ENCODE measurements at regions not wholly inside any gene's neighbourhood (a gene's known extent, or its start where the extent isn't known, plus 50 kb on each side); places are given as distances from the start of the nearest gene placed in this dataset.

GRCh38 chr11:104546501-104546900 is 351.8 kb downstream of the CASP12 start:
- no peak for DNase-seq (ENCODE audit: low spot score in 2 of 2)
- no peaks in the 10 kb centered on the region for H3K9me3 Mint-ChIP-seq
- no peaks in the 10 kb centered on the region for H3K36me3 Mint-ChIP-seq (ENCODE audit: insufficient read depth)
- H3K4me3 Mint-ChIP-seq, result no peak overlapping the region
- no peak overlapping the region for H3K27ac Mint-ChIP-seq (ENCODE audit: low read depth)
- ATAC-seq (replicated peaks; ENCODE audit: extremely low read depth, poor library complexity, severe bottlenecking), result no peak
- no peaks in the 10 kb centered on the region for H3K27me3 Mint-ChIP-seq
- no peaks in the 10 kb centered on the region for H3K4me1 Mint-ChIP-seq

DNA sequence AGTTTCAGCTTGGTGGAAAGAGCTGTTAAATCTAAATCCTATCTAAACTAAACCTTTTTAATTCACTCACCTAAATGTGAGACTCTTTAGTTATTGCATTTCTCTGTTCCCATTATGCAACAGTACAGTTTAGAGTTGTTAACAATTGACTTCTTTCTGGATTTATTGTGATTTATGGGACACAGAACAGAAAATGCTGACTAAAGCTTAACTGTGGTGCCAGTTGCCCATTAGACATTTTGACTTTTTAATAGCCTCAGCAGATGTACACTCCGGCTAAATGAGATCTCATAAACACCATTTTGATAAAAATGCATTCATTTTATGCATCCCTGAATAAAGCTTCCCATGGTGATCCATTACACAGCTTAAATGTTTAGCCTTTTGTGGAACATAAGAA is 356.6 kb downstream of the CASP12 start:
- ATAC-seq (replicated peaks; ENCODE audit: extremely low read depth, poor library complexity, severe bottlenecking), result no peak
- Mint-ChIP-seq H3K27me3 (no peaks in the 10 kb centered on the region), H3K27ac (ENCODE audit: low read depth) (no peak overlapping the region), H3K4me1 (no peaks in the 10 kb centered on the region), H3K36me3 (ENCODE audit: insufficient read depth) (no peaks in the 10 kb centered on the region), H3K4me3 (no peak overlapping the region), H3K9me3 (no peaks in the 10 kb centered on the region)
- DNase-seq (ENCODE audit: low spot score in 2 of 2), result no peak

DNA sequence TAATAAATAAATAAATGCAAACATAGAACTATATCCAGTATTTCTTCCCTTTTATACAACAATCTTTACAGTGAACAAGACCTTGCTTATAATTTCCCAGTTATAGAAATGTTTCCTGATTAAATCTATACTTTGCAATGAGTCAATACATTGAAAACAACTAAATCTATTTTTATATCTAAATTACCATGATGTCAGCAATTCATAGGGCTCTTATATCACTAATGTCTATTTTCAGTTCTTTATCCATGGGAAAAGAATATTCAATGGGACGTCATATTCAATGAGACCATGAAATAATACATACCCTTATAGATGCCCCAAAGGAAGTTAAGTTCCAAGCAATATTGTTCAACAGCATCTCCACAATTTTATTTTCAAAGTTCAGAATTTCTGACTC is 359.9 kb downstream of the CASP12 start:
- H3K9me3 Mint-ChIP-seq, result no peaks in the 10 kb centered on the region
- H3K4me3 Mint-ChIP-seq, result no peak overlapping the region
- DNase-seq (ENCODE audit: low spot score in 2 of 2) (no peak), ATAC-seq (replicated peaks; ENCODE audit: extremely low read depth, poor library complexity, severe bottlenecking) (no peak)
- H3K27ac Mint-ChIP-seq (ENCODE audit: low read depth), result no peak overlapping the region
- no peaks in the 10 kb centered on the region for H3K4me1 Mint-ChIP-seq
- no peaks in the 10 kb centered on the region for H3K27me3 Mint-ChIP-seq
- peaks cover 2% of the 10 kb centered on the region for H3K36me3 Mint-ChIP-seq (ENCODE audit: insufficient read depth)

- Mint-ChIP-seq H3K4me3 (no peak overlapping the region), H3K36me3 (ENCODE audit: insufficient read depth) (peaks cover 5% of the 10 kb centered on the region), H3K27me3 (no peaks in the 10 kb centered on the region), H3K9me3 (no peaks in the 10 kb centered on the region), H3K4me1 (no peaks in the 10 kb centered on the region), H3K27ac (ENCODE audit: low read depth) (no peak overlapping the region)
- no peak for DNase-seq (ENCODE audit: low spot score in 2 of 2)
- no peak for ATAC-seq (replicated peaks; ENCODE audit: extremely low read depth, poor library complexity, severe bottlenecking)
These were observed 364.0 kb downstream of the CASP12 start for GRCh38 chr11:104534278-104534677.

GRCh38 chr11:104531894-104532293 is 366.4 kb downstream of the CASP12 start:
- H3K27ac Mint-ChIP-seq (ENCODE audit: low read depth), result no peak overlapping the region

DNA sequence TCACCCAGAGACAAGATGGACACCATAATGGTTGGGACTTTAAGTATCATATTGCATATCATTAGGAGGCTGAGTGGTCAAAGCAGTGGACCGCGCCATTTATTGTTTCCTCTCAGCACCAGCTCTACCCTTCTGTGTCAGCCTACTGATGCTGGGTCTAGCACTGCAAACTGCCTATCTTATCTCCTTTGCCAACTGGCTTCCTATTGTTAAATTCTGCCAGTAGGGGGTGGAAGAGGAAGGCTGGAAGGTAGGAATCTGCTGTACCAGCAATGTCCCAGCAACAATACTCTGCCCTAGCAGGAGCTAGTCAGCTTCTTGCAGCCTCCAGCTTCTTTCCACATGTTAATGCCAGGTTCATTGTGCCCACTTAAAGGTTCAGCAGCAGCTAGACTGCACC is 367.1 kb upstream of the PDGFD start:
- Mint-ChIP-seq H3K4me1 (no peaks in the 10 kb centered on the region), H3K27me3 (no peaks in the 10 kb centered on the region), H3K36me3 (ENCODE audit: insufficient read depth) (peaks cover 5% of the 10 kb centered on the region), H3K27ac (ENCODE audit: low read depth) (no peak overlapping the region), H3K9me3 (no peaks in the 10 kb centered on the region), H3K4me3 (no peak overlapping the region)
- DNase-seq (ENCODE audit: low spot score in 2 of 2) (no peak), ATAC-seq (replicated peaks; ENCODE audit: extremely low read depth, poor library complexity, severe bottlenecking) (no peak)

More at GRCh38 chr11:104531894-104532293, 366.4 kb downstream of the CASP12 start:
- no peak for ATAC-seq (replicated peaks; ENCODE audit: extremely low read depth, poor library complexity, severe bottlenecking)
- Mint-ChIP-seq H3K36me3 (ENCODE audit: insufficient read depth) (peaks cover 5% of the 10 kb centered on the region), H3K9me3 (no peaks in the 10 kb centered on the region), H3K4me3 (no peak overlapping the region), H3K4me1 (no peaks in the 10 kb centered on the region), H3K27me3 (no peaks in the 10 kb centered on the region)
- no peak for DNase-seq (ENCODE audit: low spot score in 2 of 2)

GRCh38 chr11:104529906-104530305 is 366.0 kb upstream of the PDGFD start:
- H3K27me3 Mint-ChIP-seq, result no peaks in the 10 kb centered on the region
- H3K4me1 Mint-ChIP-seq, result no peaks in the 10 kb centered on the region
- H3K4me3 Mint-ChIP-seq, result no peak overlapping the region
- H3K36me3 Mint-ChIP-seq (ENCODE audit: insufficient read depth), result peaks cover 5% of the 10 kb centered on the region
- no peak for ATAC-seq (replicated peaks; ENCODE audit: extremely low read depth, poor library complexity, severe bottlenecking)
- H3K27ac Mint-ChIP-seq (ENCODE audit: low read depth), result no peak overlapping the region
- no peak for DNase-seq (ENCODE audit: low spot score in 2 of 2)
- H3K9me3 Mint-ChIP-seq, result no peaks in the 10 kb centered on the region

DNA sequence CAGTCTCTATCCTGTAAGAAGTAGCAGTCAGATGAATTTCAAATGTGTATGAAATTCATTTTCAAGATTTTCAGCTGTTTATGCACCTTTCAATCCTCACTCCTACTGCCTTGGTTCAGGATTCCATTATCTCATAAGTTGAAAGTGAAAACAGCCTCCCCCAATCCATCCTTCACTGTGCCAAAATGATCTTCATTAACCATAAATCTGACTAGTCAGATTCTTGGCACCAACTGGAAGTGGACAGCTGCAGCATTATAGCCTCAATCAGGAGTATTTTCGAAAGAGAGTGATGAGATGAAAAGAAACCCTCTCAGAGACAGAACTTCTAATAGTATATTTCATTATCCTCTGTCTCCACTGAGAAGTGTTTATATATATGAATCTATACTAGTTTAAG is 365.3 kb upstream of the PDGFD start:
- no peak overlapping the region for H3K27ac Mint-ChIP-seq (ENCODE audit: low read depth)
- no peak for DNase-seq (ENCODE audit: low spot score in 2 of 2)
- no peak for ATAC-seq (replicated peaks; ENCODE audit: extremely low read depth, poor library complexity, severe bottlenecking)
- H3K36me3 Mint-ChIP-seq (ENCODE audit: insufficient read depth), result peaks cover 4% of the 10 kb centered on the region
- no peaks in the 10 kb centered on the region for H3K27me3 Mint-ChIP-seq
- no peaks in the 10 kb centered on the region for H3K4me1 Mint-ChIP-seq
- H3K9me3 Mint-ChIP-seq, result no peaks in the 10 kb centered on the region
- H3K4me3 Mint-ChIP-seq, result no peak overlapping the region

GRCh38 chr11:104526006-104526405 is 362.1 kb upstream of the PDGFD start:
- no peak overlapping the region for H3K4me3 Mint-ChIP-seq
- ATAC-seq (replicated peaks; ENCODE audit: extremely low read depth, poor library complexity, severe bottlenecking), result no peak
- DNase-seq (ENCODE audit: low spot score in 2 of 2), result no peak
- H3K36me3 Mint-ChIP-seq (ENCODE audit: insufficient read depth), result no peaks in the 10 kb centered on the region
- H3K27me3 Mint-ChIP-seq, result no peaks in the 10 kb centered on the region
- H3K4me1 Mint-ChIP-seq, result no peaks in the 10 kb centered on the region
- no peaks in the 10 kb centered on the region for H3K9me3 Mint-ChIP-seq
- H3K27ac Mint-ChIP-seq (ENCODE audit: low read depth), result no peak overlapping the region

- no peak for DNase-seq (ENCODE audit: low spot score in 2 of 2)
- no peak for ATAC-seq (replicated peaks; ENCODE audit: extremely low read depth, poor library complexity, severe bottlenecking)
- Mint-ChIP-seq H3K9me3 (no peaks in the 10 kb centered on the region), H3K36me3 (ENCODE audit: insufficient read depth) (no peaks in the 10 kb centered on the region), H3K27ac (ENCODE audit: low read depth) (no peak overlapping the region), H3K4me1 (no peaks in the 10 kb centered on the region), H3K27me3 (no peaks in the 10 kb centered on the region), H3K4me3 (no peak overlapping the region)
These were observed 361.5 kb upstream of the PDGFD start for GRCh38 chr11:104525416-104525815.

DNA sequence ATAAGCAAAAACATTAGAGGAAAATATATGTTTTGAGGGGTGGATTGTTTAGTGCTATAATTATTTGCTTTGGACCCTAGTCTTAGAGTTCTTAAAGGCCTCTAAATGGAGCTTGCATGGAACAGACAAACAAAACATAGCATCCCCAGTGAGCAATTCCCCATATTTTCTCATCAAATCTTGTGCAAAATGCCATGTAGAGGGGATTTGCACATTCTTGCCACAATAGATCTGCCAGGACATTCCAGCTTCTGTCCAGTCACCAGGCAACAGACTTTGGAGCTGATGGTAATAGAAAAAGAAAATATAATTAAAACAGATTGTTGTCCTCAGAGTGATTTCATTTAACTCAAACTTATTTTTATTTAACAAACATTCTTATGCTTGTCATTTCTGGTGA is 360.3 kb upstream of the PDGFD start:
- Mint-ChIP-seq H3K4me3 (no peak overlapping the region), H3K27me3 (no peaks in the 10 kb centered on the region), H3K27ac (ENCODE audit: low read depth) (no peak overlapping the region), H3K36me3 (ENCODE audit: insufficient read depth) (no peaks in the 10 kb centered on the region), H3K9me3 (no peaks in the 10 kb centered on the region), H3K4me1 (no peaks in the 10 kb centered on the region)
- no peak for DNase-seq (ENCODE audit: low spot score in 2 of 2)
- no peak for ATAC-seq (replicated peaks; ENCODE audit: extremely low read depth, poor library complexity, severe bottlenecking)

GRCh38 chr11:104523611-104524010 is 359.7 kb upstream of the PDGFD start:
- H3K4me1 Mint-ChIP-seq, result no peaks in the 10 kb centered on the region
- no peak overlapping the region for H3K27ac Mint-ChIP-seq (ENCODE audit: low read depth)
- no peak overlapping the region for H3K4me3 Mint-ChIP-seq
- no peak for ATAC-seq (replicated peaks; ENCODE audit: extremely low read depth, poor library complexity, severe bottlenecking)
- no peaks in the 10 kb centered on the region for H3K9me3 Mint-ChIP-seq
- H3K36me3 Mint-ChIP-seq (ENCODE audit: insufficient read depth), result no peaks in the 10 kb centered on the region
- DNase-seq (ENCODE audit: low spot score in 2 of 2), result no peak
- no peaks in the 10 kb centered on the region for H3K27me3 Mint-ChIP-seq

- Mint-ChIP-seq H3K27me3 (peaks cover 6% of the 10 kb centered on the region), H3K36me3 (ENCODE audit: insufficient read depth) (no peaks in the 10 kb centered on the region), H3K27ac (ENCODE audit: low read depth) (no peak overlapping the region), H3K4me3 (no peak overlapping the region), H3K4me1 (no peaks in the 10 kb centered on the region), H3K9me3 (no peaks in the 10 kb centered on the region)
- ATAC-seq (replicated peaks; ENCODE audit: extremely low read depth, poor library complexity, severe bottlenecking), result no peak
- no peak for DNase-seq (ENCODE audit: low spot score in 2 of 2)
These were observed 358.7 kb upstream of the PDGFD start for GRCh38 chr11:104522650-104523049.

DNA sequence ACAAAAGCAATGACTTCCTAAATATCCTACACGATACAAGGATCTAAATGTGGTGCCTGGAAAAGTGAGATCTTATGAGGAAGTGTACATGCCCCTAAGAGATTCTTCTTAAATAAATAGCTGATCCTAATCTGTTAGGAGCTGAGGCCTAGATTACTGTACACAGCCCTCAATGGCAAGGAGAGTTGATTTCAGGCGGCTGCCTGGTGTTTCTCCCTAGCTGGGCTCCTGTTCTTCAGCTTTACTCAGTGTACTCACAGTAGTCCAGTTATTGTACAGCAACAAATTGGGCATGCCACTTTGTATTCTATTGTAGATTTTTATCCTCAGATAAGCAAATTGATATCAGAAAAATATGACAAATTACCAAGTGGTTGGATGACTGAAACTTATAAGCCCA is 358.2 kb upstream of the PDGFD start:
- ATAC-seq (replicated peaks; ENCODE audit: extremely low read depth, poor library complexity, severe bottlenecking) (no peak), DNase-seq (ENCODE audit: low spot score in 2 of 2) (no peak)
- H3K27me3 Mint-ChIP-seq, result peaks cover 10% of the 10 kb centered on the region
- no peak overlapping the region for H3K4me3 Mint-ChIP-seq
- H3K9me3 Mint-ChIP-seq, result no peaks in the 10 kb centered on the region
- no peaks in the 10 kb centered on the region for H3K36me3 Mint-ChIP-seq (ENCODE audit: insufficient read depth)
- H3K27ac Mint-ChIP-seq (ENCODE audit: low read depth), result no peak overlapping the region
- no peaks in the 10 kb centered on the region for H3K4me1 Mint-ChIP-seq

Data from central memory CD8-positive, alpha-beta T cell (primary cell).